ENCODE measurements at regions not wholly inside any gene's neighbourhood (a gene's known extent, or its start where the extent isn't known, plus 50 kb on each side); places are given as distances from the start of the nearest gene placed in this dataset.

- H3K27ac ChIP-seq (ENCODE audit: low read depth, low read length, poor library complexity, severe bottlenecking) = no peak overlapping the region
- H3K4me1 ChIP-seq (ENCODE audit: insufficient read depth, low read length, poor library complexity, severe bottlenecking) = no peaks in the 10 kb centered on the region
- H3K9me3 ChIP-seq (ENCODE audit: low read depth, low read length, poor library complexity, severe bottlenecking) = peaks cover 6% of the 10 kb centered on the region
- no peak overlapping the region for H3K4me3 ChIP-seq (ENCODE audit: low read depth, low read length, poor library complexity, severe bottlenecking)
- H3K27me3 ChIP-seq (replicated peaks; ENCODE audit: insufficient read depth, low read depth, low read length, poor library complexity) = no peaks in the 10 kb centered on the region
- no peak for TF ChIP-seq CTCF (conservative IDR thresholded peaks at IDR 0.05; ENCODE audit: low read depth, low read length)
- TF ChIP-seq EZH2 (IDR thresholded peaks at IDR 0.05; ENCODE audit: borderline replicate concordance, low read depth, low read length, poor library complexity, severe bottlenecking) = no peak
- intact Hi-C loops (cut with micrococcal nuclease; ENCODE audit: unreplicated experiment) = no loop called here
- POLR2A ChIA-PET (ENCODE audit: low non-redundant PET) = no interaction called here
- no peaks in the 10 kb centered on the region for H3K36me3 ChIP-seq (ENCODE audit: insufficient read depth, low read length, poor library complexity, severe bottlenecking)
- BruUV-seq (replicated peaks) = no TSS peak
- CTCF ChIA-PET = no interaction called here
- no peak for DNase-seq (ENCODE audit: low spot score)
Observed at GRCh38 chr2:133710613-133711012, 142.3 kb upstream of the NCKAP5 start.

GRCh38 chr2:133711201-133711600 is 142.9 kb upstream of the NCKAP5 start:
- H3K27me3 ChIP-seq (replicated peaks; ENCODE audit: insufficient read depth, low read depth, low read length, poor library complexity) = no peaks in the 10 kb centered on the region
- BruUV-seq (replicated peaks) = no TSS peak
- intact Hi-C loops (cut with micrococcal nuclease; ENCODE audit: unreplicated experiment) = no loop called here
- ChIA-PET POLR2A (ENCODE audit: low non-redundant PET) (no interaction called here), CTCF (no interaction called here)
- H3K4me1 ChIP-seq (ENCODE audit: insufficient read depth, low read length, poor library complexity, severe bottlenecking) = no peaks in the 10 kb centered on the region
- H3K36me3 ChIP-seq (ENCODE audit: insufficient read depth, low read length, poor library complexity, severe bottlenecking) = no peaks in the 10 kb centered on the region
- no peak overlapping the region for H3K27ac ChIP-seq (ENCODE audit: low read depth, low read length, poor library complexity, severe bottlenecking)
- H3K4me3 ChIP-seq (ENCODE audit: low read depth, low read length, poor library complexity, severe bottlenecking) = no peak overlapping the region
- H3K9me3 ChIP-seq (ENCODE audit: low read depth, low read length, poor library complexity, severe bottlenecking) = peaks cover 6% of the 10 kb centered on the region
- no peak for DNase-seq (ENCODE audit: low spot score)
- TF ChIP-seq CTCF (conservative IDR thresholded peaks at IDR 0.05; ENCODE audit: low read depth, low read length) = no peak
- TF ChIP-seq EZH2 (IDR thresholded peaks at IDR 0.05; ENCODE audit: borderline replicate concordance, low read depth, low read length, poor library complexity, severe bottlenecking) = no peak

GRCh38 chr2:133711806-133712205 is 143.5 kb upstream of the NCKAP5 start:
- POLR2A ChIA-PET (ENCODE audit: low non-redundant PET) = no interaction called here
- BruUV-seq (replicated peaks) = no TSS peak
- H3K9me3 ChIP-seq (ENCODE audit: low read depth, low read length, poor library complexity, severe bottlenecking) = peaks cover 6% of the 10 kb centered on the region

More at GRCh38 chr2:133711806-133712205, 143.5 kb upstream of the NCKAP5 start:
- Histone ChIP-seq H3K4me1 (ENCODE audit: insufficient read depth, low read length, poor library complexity, severe bottlenecking) (no peaks in the 10 kb centered on the region), H3K27ac (ENCODE audit: low read depth, low read length, poor library complexity, severe bottlenecking) (no peak overlapping the region), H3K27me3 (replicated peaks; ENCODE audit: insufficient read depth, low read depth, low read length, poor library complexity) (no peaks in the 10 kb centered on the region), H3K36me3 (ENCODE audit: insufficient read depth, low read length, poor library complexity, severe bottlenecking) (no peaks in the 10 kb centered on the region), H3K4me3 (ENCODE audit: low read depth, low read length, poor library complexity, severe bottlenecking) (no peak overlapping the region)
- no peak for TF ChIP-seq EZH2 (IDR thresholded peaks at IDR 0.05; ENCODE audit: borderline replicate concordance, low read depth, low read length, poor library complexity, severe bottlenecking)
- TF ChIP-seq CTCF (conservative IDR thresholded peaks at IDR 0.05; ENCODE audit: low read depth, low read length) = no peak
- CTCF ChIA-PET = no interaction called here
- intact Hi-C loops (cut with micrococcal nuclease; ENCODE audit: unreplicated experiment) = no loop called here
- no peak for DNase-seq (ENCODE audit: low spot score)

Measured in A673 (cell line).